GM21447 (cell line): ENCODE measurements at regions not wholly inside any gene's neighbourhood (a gene's known extent, or its start where the extent isn't known, plus 50 kb on each side); places are given as distances from the start of the nearest gene placed in this dataset.

Experiments used
- ATAC-seq: cut with Tn5 transposase; IDR thresholded peaks from one replicate; pipeline ENCODE4 v1.9.1; 2021; ENCODE audit not compliant: unreplicated experiment

GRCh38 chr7:52085610-52086009 lies 769.0 kb upstream of the COBL start:
- ATAC-seq: no peak

DNA sequence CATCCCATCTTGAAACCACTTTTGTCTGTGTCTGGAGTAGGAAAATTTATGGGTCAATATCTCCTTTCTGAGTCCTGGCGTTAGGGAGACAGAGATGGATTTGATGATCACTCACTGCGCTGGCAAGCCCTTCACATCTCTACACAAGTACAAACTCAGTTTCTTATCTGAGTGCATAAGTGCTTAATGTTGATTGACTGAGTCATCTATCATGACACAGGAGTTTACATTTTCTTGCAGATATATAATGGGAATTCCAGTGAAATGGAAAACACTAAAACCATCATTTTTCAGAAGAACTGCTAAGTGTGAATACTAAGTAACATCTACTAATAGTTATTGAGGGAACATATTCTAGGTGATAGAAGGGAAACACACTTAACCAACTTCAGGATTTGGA lies 763.9 kb upstream of the COBL start:
- ATAC-seq: no peak

DNA sequence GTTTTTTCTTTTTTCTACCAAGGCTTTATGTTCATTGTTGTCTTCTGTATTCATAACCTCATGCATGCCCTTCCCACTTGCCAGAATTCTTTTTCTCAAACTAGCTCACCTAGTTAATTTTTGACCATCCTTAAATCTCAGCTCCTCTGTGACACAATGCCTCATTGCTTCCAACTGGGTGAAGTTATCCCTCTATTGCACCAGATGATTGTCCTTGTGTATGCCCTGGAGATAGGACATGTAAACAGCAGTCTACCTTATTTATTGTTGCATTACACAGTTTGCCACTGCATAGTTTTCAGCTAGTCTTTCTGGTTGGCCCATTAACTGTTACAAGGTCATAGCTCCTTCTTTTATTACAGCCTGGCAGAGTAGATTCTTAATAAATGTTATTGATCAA lies 763.1 kb upstream of the COBL start:
- no peak for ATAC-seq

- ATAC-seq: no peak
These were observed 761.0 kb upstream of the COBL start for GRCh38 chr7:52077571-52077970.

DNA sequence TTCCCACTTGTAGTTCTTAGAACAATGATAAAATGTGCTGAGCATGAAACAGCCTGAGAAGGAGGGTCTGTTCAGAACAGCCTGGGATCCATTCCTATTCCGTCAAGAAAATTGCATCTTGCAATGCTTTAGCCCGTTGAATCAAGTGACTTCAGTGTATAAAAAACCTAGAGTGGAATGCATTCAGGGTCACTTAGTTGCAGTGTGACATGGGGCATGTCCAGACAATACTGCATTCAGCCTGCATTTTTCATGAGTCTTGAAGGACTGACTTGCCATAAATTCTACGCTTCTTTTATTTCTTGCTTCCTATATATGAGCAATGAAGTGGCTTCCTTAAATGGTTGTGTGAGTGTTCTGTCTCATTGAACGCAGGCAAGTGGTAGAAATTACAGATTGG lies 758.3 kb upstream of the COBL start:
- no peak for ATAC-seq

- no peak for ATAC-seq
These were observed 757.5 kb upstream of the COBL start for GRCh38 chr7:52074071-52074470.

DNA sequence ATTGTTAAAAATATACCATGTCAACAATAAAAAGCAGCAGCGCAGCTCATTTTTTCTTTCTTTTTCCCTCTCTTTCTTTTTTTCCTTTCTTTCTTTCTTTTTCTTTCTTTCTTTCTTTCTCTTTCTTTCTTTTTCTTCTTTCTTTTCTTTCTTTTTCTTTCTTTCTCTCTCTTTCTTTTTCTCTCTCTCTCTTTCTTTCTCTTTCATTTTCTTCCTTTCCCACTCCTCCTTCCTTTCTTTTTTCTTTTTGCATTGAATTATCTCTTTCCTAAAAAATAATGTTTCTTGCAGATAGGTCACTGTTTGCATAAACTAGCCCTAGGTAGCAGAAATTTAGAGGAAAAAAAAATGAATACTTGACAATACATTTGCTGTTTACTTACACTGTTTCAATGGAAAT lies 755.1 kb upstream of the COBL start:
- ATAC-seq: no peak

DNA sequence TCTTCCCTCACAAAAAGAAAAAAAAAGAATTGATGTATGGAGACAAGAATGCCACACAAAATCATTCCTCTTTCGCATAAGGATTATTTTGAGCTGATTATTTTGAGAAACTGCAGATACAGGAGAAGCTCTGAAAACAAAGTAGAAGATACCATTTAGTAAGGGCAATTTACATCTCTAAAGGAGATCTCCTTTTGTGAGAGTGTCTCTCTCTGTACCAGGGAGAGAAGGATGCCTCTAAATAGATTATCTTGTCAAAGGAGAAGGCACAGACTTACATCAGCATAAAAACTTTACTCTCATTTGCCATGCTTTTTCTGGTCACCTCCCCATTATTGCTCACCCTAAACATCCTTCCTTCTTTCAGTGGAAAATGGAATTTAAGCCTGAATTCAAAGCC lies 747.9 kb upstream of the COBL start:
- ATAC-seq: no peak

DNA sequence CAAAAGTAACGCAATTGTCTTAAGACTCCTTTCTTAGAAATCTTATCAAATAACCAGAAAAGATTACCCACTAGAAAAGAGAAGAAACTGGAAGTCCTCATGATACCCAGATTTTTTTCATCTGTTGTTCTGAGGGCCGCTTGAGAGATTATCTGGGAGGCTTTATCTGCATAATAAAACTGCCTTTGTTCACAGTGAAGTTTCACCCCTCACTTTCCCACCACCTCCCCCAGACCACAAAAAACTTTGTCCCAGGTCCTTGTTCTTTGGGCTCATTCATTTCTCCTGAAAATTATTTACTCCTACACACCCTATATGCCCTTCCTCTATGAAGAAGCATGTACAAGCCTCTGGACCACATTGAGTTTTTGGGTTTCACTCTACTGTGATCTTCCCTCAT lies 745.1 kb upstream of the COBL start:
- no peak for ATAC-seq

- no peak for ATAC-seq
These were observed 736.9 kb upstream of the COBL start for GRCh38 chr7:52053525-52053924.

GRCh38 chr7:52030722-52031121 lies 714.1 kb upstream of the COBL start:
- ATAC-seq: no peak

DNA sequence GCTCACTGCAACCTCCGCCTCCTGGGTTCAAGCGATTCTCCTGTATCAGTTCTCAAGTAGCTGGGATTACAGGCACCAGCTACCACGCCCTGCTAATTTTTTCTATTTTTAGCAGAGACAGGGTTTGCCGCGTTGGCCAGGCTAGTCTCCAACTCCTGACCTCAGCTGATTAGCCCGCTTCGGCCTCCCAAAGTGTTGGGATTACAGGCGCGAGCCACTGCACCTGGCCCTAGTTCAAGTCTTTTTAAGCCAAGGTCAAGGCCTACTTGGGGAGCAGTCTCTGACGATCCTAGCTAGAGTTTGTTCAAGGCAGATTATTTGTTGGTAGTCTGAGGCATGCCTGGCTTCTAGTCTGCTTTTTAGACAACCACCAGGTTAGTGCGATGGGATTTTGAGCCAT lies 709.5 kb upstream of the COBL start:
- no peak for ATAC-seq

DNA sequence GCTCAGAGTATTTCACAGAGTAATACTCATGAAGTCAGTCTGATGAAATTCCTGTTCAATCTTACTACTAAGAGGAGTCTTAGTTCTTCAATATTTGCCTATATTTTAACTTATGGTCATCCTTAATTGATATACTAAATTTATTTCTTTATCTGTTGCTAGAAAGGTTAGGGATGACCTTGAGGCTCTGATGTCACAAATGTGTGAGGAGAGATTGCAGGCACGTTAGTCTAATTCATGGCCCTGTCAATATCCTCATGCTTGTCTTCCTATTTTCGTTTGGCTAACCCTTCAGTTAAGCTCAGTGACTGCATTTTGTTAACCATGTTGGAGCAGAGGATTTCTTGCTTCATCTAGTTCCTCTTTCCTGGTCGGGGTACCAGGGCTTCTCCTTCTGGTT lies 704.7 kb upstream of the COBL start:
- ATAC-seq: no peak

DNA sequence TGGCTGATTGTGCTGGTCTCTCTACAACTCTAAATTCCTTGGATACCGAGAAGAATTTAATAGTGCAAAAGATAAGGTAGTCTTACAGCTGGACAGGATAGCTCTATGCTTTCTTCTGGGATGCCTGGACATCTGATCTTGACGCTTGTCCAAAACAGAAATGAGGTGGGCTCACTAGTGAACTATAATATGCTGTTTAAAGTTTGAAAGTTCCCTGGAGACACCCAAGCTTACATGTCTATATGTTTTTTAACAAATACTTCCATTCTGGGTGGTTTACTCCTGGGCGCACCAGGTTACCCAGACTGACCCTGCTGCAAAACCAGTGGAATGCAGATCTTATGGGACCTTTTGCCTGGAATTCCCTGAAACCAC lies 702.1 kb upstream of the COBL start:
- ATAC-seq: no peak

- ATAC-seq: no peak
These were observed 701.4 kb upstream of the COBL start for GRCh38 chr7:52017802-52018679.

GRCh38 chr7:52009181-52009580 lies 692.6 kb upstream of the COBL start:
- ATAC-seq: no peak

DNA sequence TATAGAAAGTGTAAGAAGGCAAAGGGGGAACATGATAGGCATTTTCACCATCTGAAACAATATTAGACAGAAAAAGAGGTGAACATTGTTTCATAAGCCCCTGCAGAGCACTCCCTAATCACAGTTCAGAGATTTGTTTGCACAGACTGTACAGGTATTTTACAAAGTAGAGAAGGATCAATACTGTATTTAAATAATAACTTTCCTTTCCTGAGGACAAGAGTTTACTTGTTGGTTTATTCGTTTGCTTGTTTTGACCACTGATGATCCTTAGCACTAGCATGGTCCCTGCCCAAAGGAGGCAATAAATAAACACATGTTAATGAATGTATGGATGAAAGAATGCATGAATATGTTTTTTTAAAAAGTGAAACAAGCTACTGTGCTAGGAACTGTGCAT lies 690.1 kb upstream of the COBL start:
- ATAC-seq: no peak

GRCh38 chr7:52005613-52006012 lies 689.0 kb upstream of the COBL start:
- no peak for ATAC-seq

DNA sequence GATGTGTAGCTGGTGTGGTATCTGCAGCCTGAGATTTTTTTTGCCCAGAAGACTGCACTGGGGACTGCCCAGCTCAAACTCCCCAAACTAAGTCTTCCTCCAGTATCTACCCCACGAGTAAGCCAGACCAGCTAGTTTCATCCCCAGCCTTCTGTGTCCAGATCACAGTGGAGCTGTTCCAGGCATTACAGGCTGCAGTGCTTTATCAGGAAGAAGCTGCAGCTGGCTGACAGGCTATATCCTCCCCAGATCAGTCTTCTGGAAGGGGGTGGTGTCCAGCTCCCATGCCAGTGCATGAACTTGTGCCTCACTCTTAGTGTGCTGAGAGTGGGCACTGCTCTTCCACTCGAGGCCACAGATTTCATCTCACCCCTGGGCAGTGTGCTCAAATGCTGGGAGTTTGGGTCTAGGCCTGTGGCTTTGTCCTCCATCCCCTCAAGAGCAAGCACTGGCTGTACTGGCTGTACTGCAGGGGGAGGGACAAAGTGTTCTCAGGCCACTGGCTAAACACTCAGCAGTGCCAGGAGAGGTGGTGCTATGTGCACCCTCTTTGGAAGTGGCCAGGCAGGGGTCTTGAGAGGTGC lies 679.1 kb upstream of the COBL start:
- ATAC-seq: no peak

GRCh38 chr7:51982653-51983052 lies 666.0 kb upstream of the COBL start:
- no peak for ATAC-seq

DNA sequence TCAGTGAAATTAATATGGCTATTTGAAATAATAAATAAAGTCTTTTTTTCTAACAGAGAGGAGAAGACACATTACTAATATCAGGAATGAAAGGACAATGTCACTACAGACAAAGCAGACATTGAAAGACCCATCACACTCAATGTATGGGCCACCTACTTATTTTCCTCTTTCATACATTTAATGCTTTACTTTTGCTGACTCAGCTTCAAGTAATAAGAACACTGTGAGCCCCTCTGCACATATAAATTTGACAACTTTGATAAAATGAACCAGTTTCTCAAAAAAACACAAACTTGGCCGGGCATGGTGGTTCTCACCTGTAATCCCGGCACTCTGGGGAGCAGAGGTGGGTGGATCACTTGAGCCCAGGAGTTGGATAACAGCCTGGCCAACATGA lies 664.2 kb upstream of the COBL start:
- ATAC-seq: no peak

DNA sequence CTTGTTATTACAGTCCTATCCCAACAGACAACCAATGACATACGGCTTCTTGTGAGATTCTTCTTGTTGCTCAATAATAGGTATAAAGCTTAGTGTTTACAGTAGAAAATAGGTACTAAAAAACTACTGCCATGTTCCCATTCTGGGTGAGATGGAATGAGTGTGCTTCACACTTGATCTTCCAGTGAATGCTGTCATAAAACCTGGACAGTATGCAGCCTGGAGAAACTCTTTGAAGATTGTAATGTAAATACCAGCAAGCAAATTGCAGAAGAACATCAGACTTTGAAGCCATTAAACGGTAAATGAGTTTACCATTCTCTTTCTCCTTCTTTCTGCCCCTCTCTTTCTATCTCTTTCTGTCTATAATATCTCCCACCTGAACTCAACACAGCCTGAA lies 663.7 kb upstream of the COBL start:
- ATAC-seq: no peak

GRCh38 chr7:51977913-51978312 lies 661.3 kb upstream of the COBL start:
- ATAC-seq: no peak
